ENCODE measurements at regions not wholly inside any gene's neighbourhood (a gene's known extent, or its start where the extent isn't known, plus 50 kb on each side); places are given as distances from the start of the nearest gene placed in this dataset.

DNA sequence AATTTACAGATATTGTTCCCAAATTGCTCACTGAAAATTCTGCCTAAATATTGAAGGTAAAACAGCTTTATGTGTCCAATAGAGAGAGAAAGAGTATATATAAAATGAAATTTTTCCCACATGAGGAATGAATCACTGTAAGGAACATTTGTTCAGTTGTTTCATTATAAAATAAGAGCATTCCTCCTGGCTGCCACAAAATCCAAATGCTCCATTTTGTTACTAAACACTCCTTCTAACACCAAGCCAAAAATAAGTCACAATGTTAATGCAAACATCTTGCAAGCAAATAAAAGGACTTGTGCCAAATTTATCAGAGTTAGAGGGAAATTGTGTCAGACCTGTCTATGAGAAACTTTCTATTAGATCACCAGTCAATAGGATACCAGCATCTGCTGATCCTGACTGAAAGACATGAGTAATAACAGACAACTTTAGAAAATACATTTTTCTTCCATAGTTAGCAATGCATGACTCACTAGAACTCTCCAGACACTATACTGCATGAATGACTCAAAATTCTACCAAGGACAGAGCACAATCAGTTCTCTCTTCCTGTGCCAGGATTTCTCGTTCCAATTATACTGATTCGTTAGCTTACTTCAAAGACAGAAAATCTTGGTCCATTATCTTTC is 83.5 kb upstream of the FNDC3A start:
- no peak overlapping the region for H3K4me3 ChIP-seq (replicated peaks; ENCODE audit: insufficient read depth, low read length)
- no peak for DNase-seq (ENCODE audit: low read depth in 1 of 2, low spot score in 1 of 2)
- no peak for TF ChIP-seq GABPA (IDR thresholded peaks at IDR 0.05; ENCODE audit: low read depth)
- TF ChIP-seq, protein P1, sequence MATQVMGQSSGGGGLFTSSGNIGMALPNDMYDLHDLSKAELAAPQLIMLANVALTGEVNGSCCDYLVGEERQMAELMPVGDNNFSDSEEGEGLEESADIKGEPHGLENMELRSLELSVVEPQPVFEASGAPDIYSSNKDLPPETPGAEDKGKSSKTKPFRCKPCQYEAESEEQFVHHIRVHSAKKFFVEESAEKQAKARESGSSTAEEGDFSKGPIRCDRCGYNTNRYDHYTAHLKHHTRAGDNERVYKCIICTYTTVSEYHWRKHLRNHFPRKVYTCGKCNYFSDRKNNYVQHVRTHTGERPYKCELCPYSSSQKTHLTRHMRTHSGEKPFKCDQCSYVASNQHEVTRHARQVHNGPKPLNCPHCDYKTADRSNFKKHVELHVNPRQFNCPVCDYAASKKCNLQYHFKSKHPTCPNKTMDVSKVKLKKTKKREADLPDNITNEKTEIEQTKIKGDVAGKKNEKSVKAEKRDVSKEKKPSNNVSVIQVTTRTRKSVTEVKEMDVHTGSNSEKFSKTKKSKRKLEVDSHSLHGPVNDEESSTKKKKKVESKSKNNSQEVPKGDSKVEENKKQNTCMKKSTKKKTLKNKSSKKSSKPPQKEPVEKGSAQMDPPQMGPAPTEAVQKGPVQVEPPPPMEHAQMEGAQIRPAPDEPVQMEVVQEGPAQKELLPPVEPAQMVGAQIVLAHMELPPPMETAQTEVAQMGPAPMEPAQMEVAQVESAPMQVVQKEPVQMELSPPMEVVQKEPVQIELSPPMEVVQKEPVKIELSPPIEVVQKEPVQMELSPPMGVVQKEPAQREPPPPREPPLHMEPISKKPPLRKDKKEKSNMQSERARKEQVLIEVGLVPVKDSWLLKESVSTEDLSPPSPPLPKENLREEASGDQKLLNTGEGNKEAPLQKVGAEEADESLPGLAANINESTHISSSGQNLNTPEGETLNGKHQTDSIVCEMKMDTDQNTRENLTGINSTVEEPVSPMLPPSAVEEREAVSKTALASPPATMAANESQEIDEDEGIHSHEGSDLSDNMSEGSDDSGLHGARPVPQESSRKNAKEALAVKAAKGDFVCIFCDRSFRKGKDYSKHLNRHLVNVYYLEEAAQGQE (IDR thresholded peaks at IDR 0.05; ENCODE audit: insufficient replicate concordance, low read depth), result peak; percentile 72
- H3K27me3 ChIP-seq (ENCODE audit: insufficient read depth, poor library complexity, severe bottlenecking), result no peaks in the 10 kb centered on the region
- H3K27ac ChIP-seq (replicated peaks), result no peak overlapping the region

DNA sequence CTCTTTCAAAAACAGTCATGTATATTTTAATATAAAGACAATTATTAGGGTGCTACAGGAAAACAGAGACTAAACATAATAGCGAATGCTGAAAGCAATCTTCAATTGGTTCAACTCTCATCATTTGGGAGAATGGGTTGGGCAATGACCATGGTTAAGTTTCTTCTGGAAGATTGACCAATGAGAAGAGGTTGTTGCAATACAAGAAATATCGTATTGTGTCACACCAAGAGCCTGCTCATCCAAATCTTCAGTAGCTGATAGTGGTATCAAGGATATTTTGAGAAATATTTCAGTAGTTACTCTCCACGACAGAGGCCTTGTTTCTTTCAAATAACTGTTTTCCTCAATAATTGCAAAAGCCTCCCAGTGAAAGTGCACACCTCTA is 83.0 kb upstream of the FNDC3A start:
- no peak overlapping the region for H3K4me3 ChIP-seq (replicated peaks; ENCODE audit: insufficient read depth, low read length)
- H3K27ac ChIP-seq (replicated peaks), result no peak overlapping the region
- peak in 1 of 2 experiments; percentile 40 for DNase-seq (ENCODE audit: low read depth in 1 of 2, low spot score in 1 of 2)
- no peaks in the 10 kb centered on the region for H3K27me3 ChIP-seq (ENCODE audit: insufficient read depth, poor library complexity, severe bottlenecking)
- TF ChIP-seq, protein P1 (IDR thresholded peaks at IDR 0.05; ENCODE audit: insufficient replicate concordance, low read depth), result no peak
- TF ChIP-seq GABPA (IDR thresholded peaks at IDR 0.05; ENCODE audit: low read depth), result no peak
- TF ChIP-seq, protein P2, sequence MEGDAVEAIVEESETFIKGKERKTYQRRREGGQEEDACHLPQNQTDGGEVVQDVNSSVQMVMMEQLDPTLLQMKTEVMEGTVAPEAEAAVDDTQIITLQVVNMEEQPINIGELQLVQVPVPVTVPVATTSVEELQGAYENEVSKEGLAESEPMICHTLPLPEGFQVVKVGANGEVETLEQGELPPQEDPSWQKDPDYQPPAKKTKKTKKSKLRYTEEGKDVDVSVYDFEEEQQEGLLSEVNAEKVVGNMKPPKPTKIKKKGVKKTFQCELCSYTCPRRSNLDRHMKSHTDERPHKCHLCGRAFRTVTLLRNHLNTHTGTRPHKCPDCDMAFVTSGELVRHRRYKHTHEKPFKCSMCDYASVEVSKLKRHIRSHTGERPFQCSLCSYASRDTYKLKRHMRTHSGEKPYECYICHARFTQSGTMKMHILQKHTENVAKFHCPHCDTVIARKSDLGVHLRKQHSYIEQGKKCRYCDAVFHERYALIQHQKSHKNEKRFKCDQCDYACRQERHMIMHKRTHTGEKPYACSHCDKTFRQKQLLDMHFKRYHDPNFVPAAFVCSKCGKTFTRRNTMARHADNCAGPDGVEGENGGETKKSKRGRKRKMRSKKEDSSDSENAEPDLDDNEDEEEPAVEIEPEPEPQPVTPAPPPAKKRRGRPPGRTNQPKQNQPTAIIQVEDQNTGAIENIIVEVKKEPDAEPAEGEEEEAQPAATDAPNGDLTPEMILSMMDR (IDR thresholded peaks at IDR 0.05; ENCODE audit: insufficient read depth, low read length), result no peak
- no peak for TF ChIP-seq POLR2AphosphoS5 (IDR thresholded peaks at IDR 0.05; ENCODE audit: low read depth)
- no peak for TF ChIP-seq SPI1 (IDR thresholded peaks at IDR 0.05; ENCODE audit: borderline replicate concordance, low read depth)

DNA sequence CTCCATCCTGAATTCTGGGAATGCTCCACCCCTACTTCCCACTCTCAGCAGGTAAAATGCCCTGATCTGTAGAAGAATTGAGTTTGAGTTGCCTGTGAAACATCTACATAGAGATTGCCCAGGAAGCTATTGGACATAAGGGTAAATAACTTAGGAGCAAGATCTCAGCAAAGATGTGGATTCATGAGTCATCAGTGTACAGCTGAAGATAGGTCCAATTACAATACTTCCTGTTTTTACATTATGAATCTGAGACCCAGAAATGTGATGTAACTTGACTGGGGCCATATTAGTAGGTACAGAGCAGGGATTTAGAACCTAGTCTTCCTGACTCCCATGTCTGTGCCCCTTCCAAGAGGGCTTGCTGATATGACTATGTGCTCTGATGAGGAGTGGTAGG is 79.4 kb upstream of the FNDC3A start:
- H3K27me3 ChIP-seq (ENCODE audit: insufficient read depth, poor library complexity, severe bottlenecking), result no peaks in the 10 kb centered on the region
- no peak for TF ChIP-seq GABPA (IDR thresholded peaks at IDR 0.05; ENCODE audit: low read depth)
- TF ChIP-seq, protein P1 (IDR thresholded peaks at IDR 0.05; ENCODE audit: insufficient replicate concordance, low read depth), result no peak
- TF ChIP-seq, protein P2 (IDR thresholded peaks at IDR 0.05; ENCODE audit: insufficient read depth, low read length), result no peak
- DNase-seq (ENCODE audit: low read depth in 1 of 2, low spot score in 1 of 2), result no peak
- H3K4me3 ChIP-seq (replicated peaks; ENCODE audit: insufficient read depth, low read length), result no peak overlapping the region
- H3K27ac ChIP-seq (replicated peaks), result no peak overlapping the region

Data from HL-60 (cell line).